ENCODE measurements at regions not wholly inside any gene's neighbourhood (a gene's known extent, or its start where the extent isn't known, plus 50 kb on each side); places are given as distances from the start of the nearest gene placed in this dataset.

- TF ChIP-seq GATA3 (IDR thresholded peaks at IDR 0.05; ENCODE audit: low read depth, low read length) (no peak), GATA2 (IDR thresholded peaks at IDR 0.05; ENCODE audit: low read depth, low read length) (no peak)
These were observed 106.5 kb upstream of the ACP3 start for GRCh38 chr3:132210476-132211346.

GRCh38 chr3:132211896-132212295 is 105.3 kb upstream of the ACP3 start:
- TF ChIP-seq GATA2 (IDR thresholded peaks at IDR 0.05; ENCODE audit: low read depth, low read length) = no peak

GRCh38 chr3:132218817-132219755 is 98.1 kb upstream of the ACP3 start:
- TF ChIP-seq GATA2 (IDR thresholded peaks at IDR 0.05; ENCODE audit: low read depth, low read length) = no peak
- no peak for TF ChIP-seq GATA3 (IDR thresholded peaks at IDR 0.05; ENCODE audit: low read depth, low read length)

GRCh38 chr3:132220986-132221385 is 96.2 kb upstream of the ACP3 start:
- TF ChIP-seq GATA3 (IDR thresholded peaks at IDR 0.05; ENCODE audit: low read depth, low read length) (no peak), GATA2 (IDR thresholded peaks at IDR 0.05; ENCODE audit: low read depth, low read length) (no peak)

- TF ChIP-seq GATA2 (IDR thresholded peaks at IDR 0.05; ENCODE audit: low read depth, low read length) (no peak), GATA3 (IDR thresholded peaks at IDR 0.05; ENCODE audit: low read depth, low read length) (no peak)
These were observed 94.2 kb upstream of the ACP3 start for GRCh38 chr3:132222868-132223538.

DNA sequence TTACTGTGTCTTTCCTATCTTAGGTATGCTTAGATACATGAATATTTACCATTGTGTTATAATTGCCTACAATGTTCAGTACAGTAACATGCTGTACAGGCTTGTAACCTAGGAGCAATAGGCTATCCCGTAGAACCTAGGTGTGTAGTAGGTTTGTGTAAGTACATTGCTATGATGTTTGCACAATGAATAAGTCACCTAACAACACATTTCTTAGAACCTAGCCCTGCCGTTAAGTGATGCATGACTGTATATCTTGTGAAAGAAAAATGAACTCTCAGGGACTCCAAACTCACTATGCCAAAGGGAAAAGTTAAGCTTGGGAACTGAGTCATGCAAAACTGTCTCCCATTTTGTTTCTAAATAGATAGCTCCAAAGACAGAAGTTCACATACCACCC is 91.5 kb upstream of the ACP3 start:
- TF ChIP-seq GATA3 (IDR thresholded peaks at IDR 0.05; ENCODE audit: low read depth, low read length) = no peak
- TF ChIP-seq GATA2 (IDR thresholded peaks at IDR 0.05; ENCODE audit: low read depth, low read length) = no peak

DNA sequence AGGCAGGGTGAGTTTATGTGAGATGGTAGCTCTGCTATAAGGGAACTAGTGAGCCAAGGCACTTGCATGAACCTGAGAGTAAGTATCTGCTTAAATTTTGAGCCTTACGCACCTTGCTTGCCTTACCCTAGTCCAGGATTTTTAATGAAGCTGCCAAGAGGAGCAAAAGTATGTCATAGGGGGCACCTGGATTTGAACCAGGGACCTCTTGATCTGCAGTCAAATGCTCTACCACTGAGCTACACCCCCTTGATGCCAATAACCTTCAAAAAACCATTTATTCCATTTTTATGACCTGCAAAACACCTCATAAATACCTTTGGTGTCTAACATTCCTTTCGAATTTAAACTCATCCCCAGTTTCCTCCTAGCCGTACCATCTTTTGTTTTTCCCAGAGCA is 88.3 kb upstream of the ACP3 start:
- TF ChIP-seq GATA2 (IDR thresholded peaks at IDR 0.05; ENCODE audit: low read depth, low read length) (no peak), GATA3 (IDR thresholded peaks at IDR 0.05; ENCODE audit: low read depth, low read length) (no peak)

DNA sequence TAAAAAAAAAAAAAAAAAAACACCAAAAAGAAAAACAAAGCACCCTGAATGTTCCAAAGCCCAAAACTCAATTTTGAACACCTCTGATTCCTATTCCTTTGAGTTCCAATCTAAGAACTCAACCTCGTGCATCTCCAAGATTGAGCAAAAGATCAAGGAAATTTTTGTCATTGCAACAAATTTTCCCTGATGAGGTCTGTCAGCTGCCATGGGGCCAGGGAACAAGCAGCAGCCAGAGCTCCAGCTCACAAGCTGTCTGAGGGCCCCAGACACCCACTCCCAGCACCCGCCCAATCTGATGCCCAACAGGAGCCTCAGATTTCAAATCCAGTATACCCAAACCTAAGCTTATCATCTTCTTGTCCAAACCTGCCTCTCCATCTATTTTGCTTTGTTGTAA is 87.6 kb upstream of the ACP3 start:
- no peak for TF ChIP-seq GATA3 (IDR thresholded peaks at IDR 0.05; ENCODE audit: low read depth, low read length)
- TF ChIP-seq GATA2 (IDR thresholded peaks at IDR 0.05; ENCODE audit: low read depth, low read length) = no peak

GRCh38 chr3:132230156-132231000 is 86.8 kb upstream of the ACP3 start:
- TF ChIP-seq GATA3 (IDR thresholded peaks at IDR 0.05; ENCODE audit: low read depth, low read length) = no peak
- no peak for TF ChIP-seq GATA2 (IDR thresholded peaks at IDR 0.05; ENCODE audit: low read depth, low read length)

DNA sequence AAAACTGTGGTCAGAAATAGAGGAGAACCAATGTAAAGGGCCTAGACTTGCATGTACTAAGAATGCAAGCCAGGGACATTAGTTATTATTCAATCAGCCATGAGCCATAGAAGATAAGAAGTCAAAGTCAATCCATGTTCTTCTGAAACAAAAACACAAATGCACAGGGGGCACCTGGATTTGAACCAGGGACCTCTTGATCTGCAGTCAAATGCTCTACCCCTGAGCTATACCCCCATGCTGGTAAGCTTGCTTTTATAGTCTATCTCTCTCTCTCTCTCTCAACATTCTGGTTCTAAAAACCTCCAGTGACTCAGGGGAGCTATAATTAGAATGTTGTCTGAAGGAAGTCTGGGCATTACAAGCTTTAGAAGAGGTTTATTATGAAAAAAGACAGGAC is 85.6 kb upstream of the ACP3 start:
- no peak for TF ChIP-seq GATA3 (IDR thresholded peaks at IDR 0.05; ENCODE audit: low read depth, low read length)
- no peak for TF ChIP-seq GATA2 (IDR thresholded peaks at IDR 0.05; ENCODE audit: low read depth, low read length)

DNA sequence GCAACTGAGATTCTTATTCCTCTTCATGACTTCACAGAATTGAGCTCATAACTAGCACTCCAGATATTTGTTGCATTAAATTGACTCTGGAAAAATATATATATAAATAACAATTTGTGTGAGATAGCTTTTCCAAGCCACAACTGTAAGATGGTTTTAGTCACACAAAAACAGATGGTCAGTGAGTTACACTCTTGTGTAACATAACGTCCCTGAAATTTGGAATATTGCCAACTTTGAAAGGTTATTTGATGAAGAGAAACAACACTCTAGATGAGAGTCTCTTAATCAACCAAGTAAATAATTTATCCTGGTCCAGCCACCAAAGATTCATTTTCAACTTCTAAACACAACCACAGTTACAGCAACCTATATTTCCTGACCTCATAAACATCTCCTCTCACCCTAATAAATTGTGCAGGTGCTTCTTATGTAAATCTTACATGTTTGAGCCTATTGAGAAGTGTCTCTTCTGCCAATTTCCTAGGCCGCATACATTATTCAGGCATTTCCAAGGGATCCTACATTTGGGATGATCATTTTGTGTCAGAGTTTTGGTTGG is 84.9 kb upstream of the ACP3 start:
- no peak for TF ChIP-seq GATA2 (IDR thresholded peaks at IDR 0.05; ENCODE audit: low read depth, low read length)
- TF ChIP-seq GATA3 (IDR thresholded peaks at IDR 0.05; ENCODE audit: low read depth, low read length) = no peak

DNA sequence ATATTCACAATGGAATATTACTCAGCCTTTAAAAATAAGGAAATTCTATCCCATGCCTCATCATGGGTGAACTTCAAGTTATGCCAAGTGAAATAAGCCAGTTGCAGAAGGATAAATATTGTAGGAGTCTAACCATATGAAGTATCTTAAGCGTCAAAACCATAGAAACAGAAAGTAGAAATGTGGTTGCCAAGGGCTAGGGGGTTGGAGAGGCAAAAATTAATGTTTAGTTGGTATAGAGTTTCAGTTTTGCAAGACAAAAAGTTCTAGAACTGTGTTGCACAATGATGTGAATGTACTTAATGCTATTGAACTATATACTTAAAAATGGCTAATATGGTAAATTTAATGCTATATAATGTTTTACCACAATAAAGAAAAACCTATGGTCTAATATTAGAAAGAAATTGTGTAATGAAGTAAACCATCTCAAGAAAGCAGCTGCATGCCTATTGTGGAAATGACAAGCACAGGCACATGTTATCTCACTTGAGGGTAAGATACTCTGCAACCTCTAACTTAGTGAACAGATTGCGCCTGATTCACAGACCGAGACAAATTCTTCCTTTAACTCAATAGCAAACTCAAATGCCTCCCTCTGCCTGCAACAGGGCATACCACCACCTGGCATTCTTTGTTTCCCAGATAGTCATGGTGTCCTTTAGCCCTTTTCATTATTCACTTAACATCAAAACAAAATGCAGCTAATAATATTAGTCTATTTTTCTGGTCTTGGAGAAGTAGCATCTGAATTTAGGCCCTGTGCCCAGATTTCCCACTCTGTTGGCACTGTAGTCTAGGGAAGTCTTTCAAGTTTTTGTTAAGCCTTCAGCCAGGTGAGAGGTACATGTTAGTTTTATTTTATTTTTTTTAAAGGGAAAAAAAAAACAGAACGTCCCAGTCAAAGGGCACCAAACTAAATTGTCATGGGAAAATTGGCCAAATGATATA is 80.2 kb upstream of the ACP3 start:
- TF ChIP-seq GATA3 (IDR thresholded peaks at IDR 0.05; ENCODE audit: low read depth, low read length) = no peak
- TF ChIP-seq GATA2 (IDR thresholded peaks at IDR 0.05; ENCODE audit: low read depth, low read length) = no peak
